ENCODE measurements at regions not wholly inside any gene's neighbourhood (a gene's known extent, or its start where the extent isn't known, plus 50 kb on each side); places are given as distances from the start of the nearest gene placed in this dataset.
"Not testable (repeated sequence)": the region's sequence is repeated elsewhere in the genome, so short reads cannot be mapped to it uniquely, and the experiment has no call there.

DNA sequence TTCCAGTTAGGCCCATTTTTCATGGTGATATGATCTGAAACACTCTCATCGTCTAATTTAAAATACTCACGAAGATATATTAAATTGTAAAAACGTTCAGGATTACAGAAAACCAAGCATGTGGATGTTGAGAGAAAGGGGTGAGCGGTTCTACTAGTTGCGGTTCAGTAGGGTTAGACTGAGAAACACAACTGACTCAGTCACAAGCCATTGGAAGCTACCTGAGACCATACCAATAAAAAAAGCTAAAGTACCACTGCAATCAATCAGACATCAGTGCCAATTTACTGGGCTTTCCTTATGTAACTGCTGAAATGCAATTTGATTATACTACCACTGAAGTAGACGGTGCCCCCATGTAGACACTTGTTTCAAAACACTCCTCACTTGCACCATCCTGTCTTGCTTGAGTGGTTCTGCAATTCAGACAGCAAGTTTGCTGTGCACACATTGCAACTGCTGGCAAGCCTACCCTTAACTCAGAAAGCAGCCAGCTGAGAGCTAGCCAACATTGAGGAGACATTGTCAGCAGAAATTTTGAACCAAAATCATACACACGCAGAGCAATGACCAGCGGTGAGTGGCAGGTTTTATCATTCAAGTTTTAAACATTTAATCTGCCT is 368.7 kb upstream of the ARHGEF26 start:
- no peak for DNase-seq (ENCODE audit: low read depth)

DNA sequence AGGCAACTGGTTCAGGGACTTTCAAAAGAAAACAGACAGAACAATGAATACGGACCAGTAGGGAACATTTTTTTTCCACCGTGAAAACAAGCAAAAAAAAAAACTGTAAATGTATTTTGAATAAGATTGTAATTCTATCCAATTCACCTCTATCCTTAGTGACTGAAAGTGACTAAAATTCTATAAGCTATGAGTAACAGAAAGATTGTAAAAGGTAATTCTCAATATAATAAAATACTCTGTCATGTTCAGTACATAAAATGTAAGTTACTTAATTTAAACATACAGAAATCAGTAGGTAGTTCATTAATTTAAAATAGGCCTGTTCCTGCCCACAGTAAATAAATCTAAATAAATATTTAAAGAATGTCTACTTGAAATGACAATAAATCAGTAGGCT is 368.2 kb upstream of the ARHGEF26 start:
- no peak for DNase-seq (ENCODE audit: low read depth)

DNA sequence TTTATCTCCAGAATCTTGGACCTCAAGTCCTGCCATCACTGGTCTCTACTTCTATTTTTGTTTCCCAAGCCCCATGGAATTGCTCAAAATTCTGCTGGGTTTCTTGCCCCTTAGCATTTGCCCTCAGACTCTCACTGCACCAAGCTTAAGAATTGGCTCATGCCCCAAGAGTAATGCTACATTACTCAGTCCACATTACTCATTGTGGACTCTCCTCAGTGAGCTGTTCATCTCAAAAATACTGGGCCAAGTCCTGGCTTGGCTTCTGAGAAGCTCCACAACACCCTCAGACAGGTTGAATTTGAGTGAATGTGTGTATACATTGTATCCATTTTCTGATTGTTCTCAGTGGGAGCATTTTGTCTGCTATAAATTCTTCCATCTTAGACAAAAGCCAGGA is 364.4 kb upstream of the ARHGEF26 start:
- no peak for DNase-seq (ENCODE audit: low read depth)

DNA sequence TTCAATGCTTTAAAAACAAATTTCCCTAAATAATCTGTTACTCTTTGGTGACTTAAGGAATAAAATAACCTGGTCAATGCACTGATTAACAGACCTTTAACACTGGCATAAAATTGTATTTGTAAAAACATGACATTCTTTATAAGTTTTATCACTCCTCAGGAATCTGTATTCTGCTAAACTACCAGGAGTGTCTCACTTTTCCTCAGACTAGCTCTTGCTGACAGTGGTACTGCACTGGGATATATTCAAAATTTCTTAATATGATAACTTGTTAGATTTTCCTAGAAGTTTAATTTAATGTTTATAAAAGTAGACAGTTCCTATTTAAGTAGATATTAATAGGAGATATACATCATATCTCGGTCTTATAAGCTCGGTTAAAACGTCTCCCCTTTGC is 363.4 kb upstream of the ARHGEF26 start:
- DNase-seq (ENCODE audit: low read depth): no peak

DNA sequence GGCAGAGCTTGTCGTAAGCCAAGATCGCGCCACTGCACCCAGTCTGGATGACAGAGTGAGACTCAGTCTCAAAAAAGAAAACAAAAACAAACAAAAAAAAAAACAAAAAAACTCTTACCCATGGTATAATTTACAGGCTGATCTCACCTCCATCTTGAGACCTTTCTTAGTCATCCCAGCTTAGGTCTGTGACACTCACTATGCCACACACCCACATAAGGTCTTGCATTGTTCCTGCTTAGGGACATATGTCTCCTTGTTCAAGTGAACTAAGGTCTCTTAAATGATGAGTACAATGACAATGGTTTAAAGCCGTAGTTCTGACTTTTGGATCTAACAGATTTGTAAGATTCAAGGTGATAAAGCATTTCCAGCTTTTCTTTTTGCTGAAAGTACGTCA is 360.2 kb upstream of the ARHGEF26 start:
- no peak for DNase-seq (ENCODE audit: low read depth)

DNA sequence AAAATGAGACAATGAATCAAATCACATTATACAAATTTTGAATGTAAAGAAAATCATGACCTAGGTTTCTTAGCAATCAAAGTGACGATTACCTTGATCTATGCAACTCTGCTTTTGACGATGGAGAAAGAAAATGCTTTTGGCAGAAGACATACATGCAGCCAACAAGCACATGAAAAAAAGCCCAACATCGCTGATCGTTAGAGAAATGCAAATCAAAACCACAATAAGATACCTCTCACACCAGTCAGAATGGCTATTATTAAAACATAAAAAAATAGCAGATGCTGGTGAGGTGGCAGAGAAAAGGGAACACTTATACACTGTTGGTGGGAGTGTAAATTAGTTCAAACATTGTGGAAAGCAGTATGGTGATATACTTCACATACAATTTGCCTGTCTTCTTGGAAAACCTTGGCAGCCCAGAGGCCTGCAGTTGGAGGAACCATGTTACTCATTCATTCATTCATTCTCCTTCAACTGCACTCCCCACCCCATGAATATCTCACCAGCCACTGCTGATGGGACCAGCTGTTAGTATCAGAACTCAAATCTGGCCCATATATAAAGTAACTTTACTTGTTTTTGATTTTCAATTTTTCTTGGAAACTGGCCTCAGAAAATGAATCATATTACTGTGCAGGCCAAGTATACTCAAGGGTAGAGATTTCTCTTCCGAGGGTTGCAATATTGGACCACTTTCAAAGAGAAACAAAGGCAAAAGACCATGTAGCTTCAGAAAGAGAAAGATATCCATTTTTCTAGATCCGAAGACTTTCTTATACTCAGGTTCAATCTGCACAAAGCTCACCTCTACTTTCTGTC is 358.6 kb upstream of the ARHGEF26 start:
- no peak for DNase-seq (ENCODE audit: low read depth)

DNA sequence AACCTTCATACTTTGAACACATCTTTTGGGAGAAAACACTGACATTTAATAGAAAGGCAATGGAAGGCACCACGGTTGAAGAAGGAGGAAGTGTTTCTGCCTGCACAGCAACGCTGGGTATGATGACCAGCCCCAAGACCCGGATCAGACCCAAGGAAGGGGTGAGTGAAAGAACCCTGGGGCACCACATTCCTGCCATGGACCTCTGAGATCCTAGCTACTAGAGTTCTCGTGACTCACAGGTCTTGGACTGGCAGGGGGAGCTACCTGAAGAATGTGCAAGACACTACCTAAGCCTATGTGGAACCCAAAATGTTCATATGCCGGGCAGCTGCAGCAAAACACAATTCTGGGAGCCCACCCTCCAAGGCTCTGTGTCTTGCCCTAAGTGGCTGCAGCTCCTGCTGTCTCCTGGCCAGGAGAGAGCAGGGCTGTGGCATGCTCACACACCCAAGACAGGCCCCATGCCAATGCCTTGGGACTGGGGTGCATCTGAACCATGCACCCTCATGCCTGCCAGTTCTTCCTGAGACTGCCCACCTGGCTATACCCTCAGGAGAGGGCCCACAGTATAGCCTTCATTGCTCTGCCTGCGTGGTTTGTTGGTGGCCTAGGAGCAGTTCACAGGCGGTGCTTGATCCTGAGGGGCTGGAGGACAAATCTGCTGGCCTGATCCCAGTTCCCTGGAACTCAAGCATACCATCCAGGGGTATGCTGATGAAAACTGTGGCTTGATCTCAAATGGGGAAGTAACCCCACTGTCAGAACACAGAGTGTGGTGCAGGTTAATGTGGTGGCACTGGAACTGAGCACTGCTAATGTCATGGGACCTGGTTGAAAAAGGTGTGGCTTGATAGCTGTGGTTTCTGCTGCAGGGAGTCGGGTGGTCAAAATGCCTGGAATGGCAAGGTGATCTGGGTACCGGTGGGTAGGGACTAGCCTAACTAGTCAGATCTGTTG is 353.3 kb upstream of the ARHGEF26 start:
- no peak for DNase-seq (ENCODE audit: low read depth)

DNA sequence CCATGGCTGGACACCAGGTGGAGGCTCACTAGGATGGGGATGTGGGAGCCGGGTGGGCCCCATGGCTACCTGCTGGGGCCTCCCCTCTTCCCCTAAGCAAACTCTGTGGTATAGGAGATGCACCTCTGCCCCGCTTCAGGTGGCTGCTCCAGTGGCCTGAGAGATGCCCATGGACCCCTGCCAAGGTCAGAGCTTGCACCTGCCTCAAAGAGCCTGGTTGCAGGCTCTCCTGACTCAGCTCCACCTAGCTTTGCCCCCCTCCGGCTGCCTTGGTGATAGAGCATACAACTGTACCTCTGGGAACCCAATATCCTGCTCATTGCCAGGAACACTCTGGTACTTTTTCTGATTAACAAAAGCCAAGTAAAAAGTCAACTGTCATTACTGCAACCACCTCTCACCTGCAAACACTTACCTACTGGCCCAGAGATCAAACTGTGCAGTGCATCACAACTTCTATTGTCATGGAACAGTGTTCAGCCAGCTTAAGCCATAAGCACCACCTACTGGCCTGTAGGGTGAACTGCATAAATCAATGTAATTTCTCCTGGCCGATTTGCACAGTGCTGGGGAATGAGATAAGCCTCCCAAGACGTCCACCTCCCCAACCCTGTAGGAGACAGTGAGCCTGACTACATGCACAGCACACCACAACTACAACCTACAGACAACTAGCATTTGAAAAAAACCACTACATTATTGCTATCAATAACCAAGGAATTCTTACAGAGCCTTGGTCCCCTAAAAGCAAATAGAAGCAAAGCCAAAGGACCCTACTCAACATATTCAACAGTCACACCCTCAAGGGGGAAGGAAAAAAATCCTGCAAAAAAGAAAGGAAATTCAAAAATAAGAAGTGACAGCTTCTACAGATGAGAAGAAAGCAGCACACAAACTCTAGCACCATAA is 352.4 kb upstream of the ARHGEF26 start:
- DNase-seq (ENCODE audit: low read depth): no peak

DNA sequence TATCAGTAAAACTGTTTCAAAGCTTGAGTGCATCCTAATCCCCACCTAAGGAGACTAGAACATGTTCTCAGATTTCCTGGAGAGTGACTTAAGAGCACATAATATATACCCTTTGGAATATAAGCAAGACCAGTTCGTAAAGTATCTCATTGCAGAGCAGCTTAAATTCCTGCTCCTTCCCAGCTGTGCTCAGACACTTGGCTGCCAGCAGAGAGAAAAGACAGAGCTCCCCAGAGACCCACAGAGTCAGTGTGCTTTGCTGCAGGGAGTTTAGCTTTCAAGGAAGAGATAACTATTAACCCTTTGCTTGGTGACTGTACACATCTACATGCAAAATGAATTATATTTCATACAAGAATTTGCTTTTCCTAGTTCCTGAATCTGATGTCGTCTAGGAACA is 338.1 kb upstream of the ARHGEF26 start:
- DNase-seq (ENCODE audit: low read depth): no peak

DNA sequence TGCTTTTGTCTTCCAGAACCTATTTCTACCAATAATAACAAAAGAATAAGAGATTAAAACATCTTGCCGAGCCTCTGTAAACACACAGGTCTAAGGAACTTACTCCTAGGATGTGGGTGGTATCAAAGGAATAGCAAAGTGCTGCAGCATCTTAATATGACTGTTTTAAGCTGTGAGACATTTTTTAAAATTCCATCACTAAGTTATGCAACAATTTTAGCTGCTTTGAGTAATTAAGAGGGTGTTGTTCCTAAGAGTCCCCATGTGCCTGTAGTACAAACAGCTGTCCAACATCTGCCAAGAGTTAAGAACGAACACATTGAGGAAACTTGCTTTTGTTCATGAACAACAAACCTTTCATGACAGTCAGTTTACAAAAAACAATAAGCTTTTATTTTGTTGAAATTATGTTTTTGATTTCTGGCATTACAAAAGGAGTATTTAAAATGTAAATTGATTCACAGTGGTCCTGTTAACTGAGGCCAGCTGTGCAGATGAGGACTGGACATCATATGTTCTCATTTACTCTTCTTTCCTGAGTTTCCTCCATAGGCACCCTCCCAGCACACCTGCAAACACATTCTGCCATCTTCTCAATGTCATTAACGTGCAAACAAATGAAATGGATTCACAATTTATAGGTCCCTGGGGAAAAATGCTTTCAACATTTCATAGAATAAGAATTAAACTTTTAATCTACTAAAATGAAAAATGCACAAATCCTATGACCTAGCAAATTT is 337.3 kb upstream of the ARHGEF26 start:
- no peak for DNase-seq (ENCODE audit: low read depth)

DNA sequence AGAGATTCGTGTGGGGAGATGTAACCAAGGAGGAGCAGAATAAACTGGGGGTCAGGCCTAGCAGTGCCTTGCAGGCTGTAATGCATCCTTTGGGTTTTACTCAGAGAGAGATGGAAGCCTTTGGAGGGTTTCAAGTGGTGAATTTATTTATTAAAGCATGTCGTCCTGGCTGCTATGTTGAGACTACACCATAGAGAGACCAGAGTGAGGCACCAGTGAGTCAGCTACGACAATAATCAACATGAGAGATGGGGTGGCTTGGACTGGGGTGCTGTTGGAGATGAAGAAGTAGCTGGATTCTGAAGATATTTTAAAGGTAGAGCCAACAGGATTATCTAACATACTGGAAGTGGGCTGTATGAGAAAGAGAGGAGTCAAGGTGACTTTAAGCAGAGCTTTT is 335.3 kb upstream of the ARHGEF26 start:
- DNase-seq (ENCODE audit: low read depth): no peak

DNA sequence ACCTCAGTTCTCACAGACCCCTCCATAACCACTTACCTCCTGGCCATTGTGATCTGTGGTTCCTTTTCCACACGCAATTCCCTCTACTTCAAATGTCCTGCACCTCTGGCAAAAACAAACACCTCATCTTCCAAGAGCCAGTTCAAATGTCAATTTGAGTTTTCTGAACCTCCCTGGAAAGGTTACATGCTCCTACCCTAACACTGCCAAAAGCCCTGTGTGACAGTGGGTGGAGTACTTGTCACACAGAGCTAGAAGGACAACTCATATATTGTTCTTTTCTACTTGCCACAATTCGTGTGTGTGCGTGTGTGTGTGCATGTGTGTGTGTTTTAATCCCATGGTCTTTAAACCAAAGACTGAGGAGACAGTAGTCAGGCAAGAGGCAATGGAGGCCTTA is 331.8 kb upstream of the ARHGEF26 start:
- DNase-seq (ENCODE audit: low read depth): no peak

DNA sequence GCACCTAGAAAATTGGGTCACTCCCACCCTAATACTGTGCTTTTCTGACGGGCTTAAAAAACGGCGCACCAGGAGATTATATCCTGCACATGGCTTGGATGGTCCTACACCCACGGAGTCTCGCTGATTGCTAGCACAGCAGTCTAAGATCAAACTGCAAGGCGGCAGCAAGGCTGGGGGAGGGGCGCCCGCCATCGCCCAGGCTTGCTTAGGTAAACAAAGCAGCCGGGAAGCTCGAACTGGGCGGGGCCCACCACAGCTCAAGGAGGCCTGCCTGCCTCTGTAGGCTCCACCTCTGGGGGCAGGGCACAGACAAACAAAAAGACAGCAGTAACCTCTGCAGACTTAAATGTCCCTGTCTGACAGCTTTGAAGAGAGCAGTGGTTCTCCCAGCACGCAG is 324.1 kb upstream of the ARHGEF26 start:
- not testable (repeated sequence) for DNase-seq (ENCODE audit: low read depth)

DNA sequence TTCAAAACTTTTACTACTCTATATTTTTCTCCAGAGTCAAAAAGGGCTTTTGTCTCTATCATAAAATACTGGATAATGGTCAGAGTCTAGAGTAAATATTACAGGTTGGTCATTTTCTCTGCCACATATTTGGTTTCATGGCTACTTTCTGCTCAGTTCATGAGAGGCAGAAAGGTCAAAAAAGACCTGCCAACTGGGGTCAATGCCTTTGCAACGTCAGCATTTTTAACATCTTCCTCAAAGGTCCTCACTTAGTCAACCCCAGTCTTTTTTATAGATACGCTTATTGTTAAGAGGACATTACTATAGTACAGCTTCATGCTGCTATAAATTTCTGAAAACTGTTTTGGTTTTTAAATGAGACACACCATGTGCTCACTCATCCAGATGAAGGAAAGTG is 312.1 kb upstream of the ARHGEF26 start:
- DNase-seq (ENCODE audit: low read depth): no peak

DNA sequence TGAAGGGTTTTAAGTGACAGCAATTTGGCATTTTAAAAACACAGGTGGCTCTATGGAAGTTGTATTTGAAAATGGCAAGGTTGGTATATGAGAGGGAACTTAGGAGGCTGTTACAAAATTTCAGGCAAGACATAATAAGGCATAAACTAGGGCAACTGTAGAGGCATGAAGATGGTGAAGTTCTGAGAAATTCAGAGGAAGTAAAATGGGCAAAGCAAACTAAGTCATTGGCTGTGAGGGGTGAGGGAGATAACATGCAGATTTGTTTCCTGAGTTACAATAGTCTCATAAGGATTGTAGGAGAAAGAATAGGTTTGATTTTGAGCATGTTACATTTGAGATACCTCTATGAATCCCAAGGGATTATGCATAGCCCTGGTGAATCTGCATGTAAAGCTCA is 302.9 kb upstream of the ARHGEF26 start:
- no peak for DNase-seq (ENCODE audit: low read depth)

DNA sequence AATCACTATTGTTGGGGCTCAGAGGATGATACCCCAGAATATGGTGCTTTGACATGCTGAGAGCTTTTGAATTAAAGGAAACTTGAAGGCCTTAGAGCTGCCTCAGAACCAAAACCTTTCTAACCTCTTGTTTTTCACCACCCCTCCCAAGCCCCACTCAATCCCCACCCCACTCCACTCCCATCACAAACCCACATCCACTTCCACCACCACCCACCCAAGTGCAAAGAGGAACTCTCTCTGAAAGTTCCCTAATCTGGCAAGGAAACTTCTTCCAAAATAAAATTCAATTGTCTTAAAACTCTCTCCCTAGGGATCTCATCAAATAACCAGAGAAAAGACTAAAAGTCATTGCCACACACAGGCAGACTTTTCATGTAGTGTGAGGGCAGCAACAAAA is 301.2 kb upstream of the ARHGEF26 start:
- DNase-seq (ENCODE audit: low read depth): no peak

DNA sequence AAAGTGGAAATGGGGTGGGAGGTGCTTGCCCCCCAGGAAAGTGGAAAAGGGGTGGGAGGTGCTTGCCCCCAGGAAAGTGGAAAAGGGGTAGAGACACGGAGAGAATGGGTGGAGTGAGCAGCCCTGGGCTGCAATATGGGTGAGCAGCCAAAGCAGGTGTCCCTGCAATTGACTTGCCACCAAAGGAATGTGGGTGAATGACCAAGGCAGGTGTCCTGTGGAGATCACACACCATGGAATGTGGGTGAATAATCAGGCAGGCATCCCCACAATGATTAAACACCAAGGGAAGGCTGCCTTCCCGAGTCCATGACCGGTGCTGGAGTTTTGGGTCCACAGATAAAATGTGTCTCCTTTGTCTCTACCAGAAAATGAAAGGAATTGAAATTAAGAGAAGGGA is 292.8 kb upstream of the ARHGEF26 start:
- DNase-seq (ENCODE audit: low read depth): not testable (repeated sequence)

DNA sequence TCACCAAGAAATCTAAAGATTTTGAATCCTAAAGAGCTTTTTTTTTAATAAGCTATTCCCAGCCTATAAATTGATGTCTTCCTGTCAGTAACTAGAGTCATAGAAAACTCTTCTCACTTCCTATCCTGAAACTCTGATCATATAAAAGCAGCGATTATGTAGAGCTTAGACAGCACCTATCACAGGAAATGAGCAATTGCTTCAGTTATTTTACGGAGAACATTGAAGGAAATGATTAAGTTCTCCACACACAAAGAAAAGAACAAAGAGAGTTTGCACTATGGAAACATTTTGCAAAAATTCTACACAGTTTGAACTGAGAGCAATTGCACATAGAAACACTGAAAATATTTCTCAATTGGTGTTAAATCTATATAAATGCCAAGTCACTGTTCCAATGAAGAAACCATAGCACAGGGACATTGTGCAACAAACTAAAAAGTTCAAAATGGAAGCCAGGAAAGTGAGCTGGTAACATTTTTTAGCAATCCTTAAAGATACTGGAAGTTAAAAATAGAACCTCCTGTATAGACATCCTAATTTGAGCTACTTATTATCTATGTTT is 291.5 kb upstream of the ARHGEF26 start:
- DNase-seq (ENCODE audit: low read depth): no peak

DNA sequence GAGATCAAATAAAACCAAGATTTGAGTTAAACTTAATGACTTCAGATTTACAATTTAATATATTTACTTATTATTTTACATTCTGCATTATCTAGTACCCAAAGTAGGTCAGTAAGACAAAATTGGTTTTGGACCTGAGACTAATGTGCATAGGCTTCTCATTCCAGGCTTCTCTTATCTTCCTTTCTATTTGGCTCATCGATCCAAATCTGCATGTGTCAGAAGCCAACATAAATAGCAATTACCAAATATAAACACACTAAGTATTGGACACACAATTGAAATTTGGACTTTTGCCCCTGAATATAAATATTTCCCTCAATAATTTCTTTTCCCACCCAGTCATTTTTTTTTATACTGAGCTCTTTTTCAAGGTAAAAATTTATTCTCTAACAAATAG is 290.6 kb upstream of the ARHGEF26 start:
- DNase-seq (ENCODE audit: low read depth): no peak

DNA sequence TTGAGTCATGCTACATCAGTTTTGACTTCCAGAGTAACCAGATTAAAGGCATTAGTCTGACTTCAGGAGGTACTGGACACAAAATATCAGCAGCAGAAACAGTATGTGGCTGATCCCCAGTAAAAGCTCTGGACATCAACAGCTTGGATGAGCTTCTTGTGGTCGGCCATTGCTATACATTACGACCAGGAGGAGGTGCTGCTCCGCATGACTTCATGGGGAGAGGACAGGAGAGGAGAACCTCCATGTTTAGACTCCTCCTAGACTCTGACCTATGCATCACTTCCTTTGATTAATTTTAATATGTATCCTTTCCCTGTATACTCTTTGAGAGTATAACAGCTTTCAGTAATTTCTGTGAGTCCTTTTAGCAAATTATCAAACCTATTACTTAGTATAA is 285.6 kb upstream of the ARHGEF26 start:
- no peak for DNase-seq (ENCODE audit: low read depth)

DNA sequence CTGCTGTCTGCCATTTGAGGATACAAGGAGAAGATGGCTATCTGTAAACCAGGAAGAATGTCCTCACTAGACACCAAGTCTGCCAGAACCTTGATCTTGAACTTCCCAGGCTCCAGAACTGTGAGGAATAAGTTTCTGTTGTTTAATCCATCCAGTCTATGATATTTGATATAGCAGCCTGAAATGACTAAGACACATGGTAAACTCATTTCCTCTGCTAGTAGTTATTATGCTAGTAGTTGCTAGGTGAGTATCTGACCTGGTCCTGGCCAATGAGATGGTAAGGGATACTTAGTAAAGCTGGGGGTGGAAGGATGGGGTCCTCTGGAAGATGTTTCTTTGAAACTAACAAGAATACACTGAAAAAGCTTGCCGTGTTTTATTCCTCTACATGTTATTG is 280.7 kb upstream of the ARHGEF26 start:
- DNase-seq (ENCODE audit: low read depth): no peak
